LoVo (cell line): ENCODE measurements at regions not wholly inside any gene's neighbourhood (a gene's known extent, or its start where the extent isn't known, plus 50 kb on each side); places are given as distances from the start of the nearest gene placed in this dataset.
"Not testable (repeated sequence)": the region's sequence is repeated elsewhere in the genome, so short reads cannot be mapped to it uniquely, and the experiment has no call there.

ENCODE experiments used
- DNase-seq: peaks from one replicate; pipeline ENCODE4 v3.0.0-alpha.2; 2016; ENCODE audit warnings: low spot score

DNA sequence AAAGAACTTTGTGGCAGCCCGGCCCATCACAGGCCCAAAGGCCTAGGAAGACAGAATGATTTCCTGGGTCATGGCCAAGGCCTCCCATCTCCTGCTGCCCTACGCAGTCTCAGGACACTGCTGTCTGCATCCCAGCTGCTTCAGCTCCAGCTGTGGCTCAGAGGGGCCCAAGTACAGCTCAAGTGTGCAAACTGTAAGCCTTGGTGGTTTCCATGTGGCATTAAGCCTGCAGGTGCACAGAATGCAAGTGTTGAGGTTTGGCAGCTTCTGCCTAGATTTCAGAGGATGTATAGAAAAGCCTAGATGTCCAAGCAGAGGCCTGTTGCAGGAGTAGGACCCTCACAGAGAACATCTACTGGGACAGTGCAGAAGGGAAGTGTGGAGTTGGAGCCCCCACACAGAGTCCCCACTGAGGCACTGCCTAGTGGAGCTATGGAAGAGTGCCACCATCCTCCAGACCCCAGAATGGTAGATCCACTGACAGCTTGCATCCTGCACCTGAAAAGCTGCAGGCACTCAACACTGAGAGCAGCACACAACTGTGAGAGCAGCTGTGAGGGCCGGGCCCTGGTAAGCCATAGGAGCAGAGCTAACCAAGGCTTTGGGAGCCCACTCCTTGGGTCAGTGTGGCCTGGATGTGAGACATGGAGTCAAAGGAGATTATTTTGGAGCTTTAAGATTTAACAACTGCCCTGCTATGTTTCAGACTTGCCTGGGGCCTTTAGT lies 208.2 kb upstream of the CMC1 start:
- no peak for DNase-seq

- DNase-seq: no peak
Observed at GRCh38 chr3:28036599-28037575, 204.5 kb upstream of the CMC1 start.

- DNase-seq: no peak
Observed at GRCh38 chr3:28039234-28039633, 202.2 kb upstream of the CMC1 start.

DNA sequence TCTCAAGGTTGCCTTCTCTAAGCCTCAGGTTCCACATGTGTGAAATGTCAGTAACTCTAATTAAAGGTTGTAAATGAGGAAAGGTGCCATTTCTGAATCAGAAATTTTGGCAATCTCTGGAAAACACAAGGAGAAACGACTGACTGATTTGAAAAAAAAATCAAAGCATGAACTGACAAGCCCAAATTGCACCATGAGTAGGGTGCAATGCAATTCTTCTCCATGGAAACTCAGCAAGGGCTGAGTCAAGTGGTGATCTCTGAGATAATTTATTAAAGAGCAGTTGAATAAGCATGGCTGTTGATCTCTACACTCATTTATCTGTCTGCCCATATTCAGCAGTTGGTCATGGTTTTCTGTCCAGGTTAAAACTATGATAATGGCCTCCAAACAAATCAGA lies 201.6 kb upstream of the CMC1 start:
- no peak for DNase-seq

DNA sequence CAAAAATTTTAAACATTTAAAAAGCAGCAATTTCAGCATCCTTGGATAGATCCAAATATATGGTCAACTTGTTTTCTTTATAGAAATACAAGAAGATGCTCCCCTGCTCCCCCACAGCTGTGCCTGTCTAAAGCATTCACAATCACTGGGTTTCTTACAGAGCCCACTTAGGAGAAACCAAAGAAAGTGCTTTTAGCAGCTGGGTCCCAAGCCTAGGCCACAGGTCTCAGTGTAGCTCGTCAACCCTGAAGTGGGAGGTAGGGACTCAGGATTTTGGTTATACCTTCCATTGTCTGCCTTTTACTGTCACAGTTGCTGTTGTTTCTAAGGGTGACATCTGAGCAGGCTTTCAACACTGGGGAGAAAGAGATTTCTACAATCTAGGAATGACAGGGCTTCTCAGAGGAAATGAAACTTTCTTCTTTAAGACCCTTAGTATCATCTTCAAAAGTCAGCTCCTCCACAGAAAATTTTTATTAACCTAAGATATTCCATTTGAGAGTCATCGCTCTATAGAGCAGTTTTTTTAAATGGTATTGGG lies 199.3 kb upstream of the CMC1 start:
- no peak for DNase-seq

GRCh38 chr3:28042707-28043106 lies 198.7 kb upstream of the CMC1 start:
- DNase-seq: no peak

DNA sequence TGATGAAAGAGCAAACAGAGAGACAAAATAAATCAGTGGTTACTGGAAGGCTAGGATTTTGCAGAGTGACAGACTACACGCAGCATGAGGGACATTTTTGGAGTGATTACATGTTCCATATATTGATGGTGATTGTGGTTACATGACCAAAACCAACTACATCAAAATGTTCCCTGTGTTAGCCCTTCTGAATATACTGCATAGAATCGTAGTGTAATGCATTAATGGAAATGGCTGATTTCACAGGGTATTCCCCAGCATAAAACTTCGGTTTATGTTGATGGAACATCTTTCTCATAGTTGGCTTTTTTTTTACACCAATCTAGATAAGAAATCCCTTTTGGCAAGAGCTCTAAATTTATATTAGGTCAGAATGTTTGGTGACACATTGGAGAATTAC lies 191.3 kb upstream of the CMC1 start:
- DNase-seq: no peak

GRCh38 chr3:28050885-28051284 lies 190.5 kb upstream of the CMC1 start:
- peak; percentile 82 for DNase-seq

GRCh38 chr3:28053759-28054158 lies 187.7 kb upstream of the CMC1 start:
- DNase-seq: peak; percentile 55

GRCh38 chr3:28056806-28057205 lies 184.6 kb upstream of the CMC1 start:
- no peak for DNase-seq

DNA sequence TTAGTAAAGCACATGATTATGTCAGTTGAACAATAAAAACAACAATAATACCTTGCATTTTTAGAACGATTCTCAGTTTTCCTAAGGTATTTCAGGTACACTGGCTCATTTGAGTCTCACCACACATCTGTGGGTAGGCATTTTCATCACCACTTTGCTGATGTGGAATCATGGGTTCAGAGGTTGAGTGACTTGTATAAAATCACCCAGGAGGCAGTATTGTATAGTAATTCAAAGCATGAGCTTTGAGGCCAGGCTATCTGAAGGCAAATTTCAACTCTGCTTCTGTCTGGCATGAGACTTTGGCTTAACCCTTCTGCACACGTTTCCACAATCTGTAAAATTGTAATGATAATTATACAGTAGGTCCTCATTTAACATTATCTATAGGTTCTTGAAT lies 183.9 kb upstream of the CMC1 start:
- DNase-seq: no peak

GRCh38 chr3:28059199-28059598 lies 182.2 kb upstream of the CMC1 start:
- DNase-seq: not testable (repeated sequence)

GRCh38 chr3:28066020-28066419 lies 175.4 kb upstream of the CMC1 start:
- DNase-seq: no peak

DNA sequence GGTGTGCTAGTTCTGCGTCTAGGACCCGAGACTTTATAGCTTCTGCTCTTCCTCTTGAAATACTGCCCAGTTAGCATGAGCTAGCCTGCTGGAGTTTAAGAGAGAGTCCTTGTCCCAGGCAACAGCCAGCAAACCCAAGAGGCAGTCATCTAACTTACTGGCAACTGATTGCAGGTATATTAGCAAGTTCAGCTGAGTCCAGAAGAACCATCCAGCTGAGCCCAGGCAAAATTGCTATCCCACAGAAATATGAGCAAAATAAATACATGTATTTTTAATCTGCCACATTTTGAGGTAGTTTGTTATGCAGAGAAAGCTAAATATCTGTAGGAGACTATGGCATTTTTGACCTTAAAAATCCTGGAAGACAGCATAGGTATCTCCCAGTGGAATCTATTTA lies 174.4 kb upstream of the CMC1 start:
- no peak for DNase-seq

DNA sequence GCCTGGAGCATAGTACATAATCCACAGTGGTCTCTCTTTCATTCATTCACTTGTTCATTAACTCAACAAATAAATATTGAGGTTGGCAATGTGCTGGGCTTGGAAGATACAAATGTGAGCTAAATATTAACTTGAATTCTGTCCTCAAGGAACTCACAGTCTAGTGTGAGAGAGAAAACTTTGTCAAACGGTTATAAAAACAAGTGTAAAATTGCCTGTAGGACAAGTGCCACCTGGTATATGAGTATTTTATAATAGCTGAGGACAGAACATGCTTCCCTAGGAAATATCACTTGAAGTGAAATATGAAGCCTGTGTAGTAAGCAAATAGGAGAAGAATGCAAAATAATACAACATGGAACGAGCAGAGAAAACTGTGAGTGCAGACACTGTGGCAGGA lies 173.1 kb upstream of the CMC1 start:
- DNase-seq: no peak

- DNase-seq: no peak
Observed at GRCh38 chr3:28069438-28069837, 172.0 kb upstream of the CMC1 start.

GRCh38 chr3:28076246-28076645 lies 165.2 kb upstream of the CMC1 start:
- DNase-seq: no peak

- DNase-seq: no peak
Observed at GRCh38 chr3:28077572-28077971, 163.8 kb upstream of the CMC1 start.

- DNase-seq: no peak
Observed at GRCh38 chr3:28078536-28078935, 162.9 kb upstream of the CMC1 start.

GRCh38 chr3:28080716-28081115 lies 160.7 kb upstream of the CMC1 start:
- no peak for DNase-seq

DNA sequence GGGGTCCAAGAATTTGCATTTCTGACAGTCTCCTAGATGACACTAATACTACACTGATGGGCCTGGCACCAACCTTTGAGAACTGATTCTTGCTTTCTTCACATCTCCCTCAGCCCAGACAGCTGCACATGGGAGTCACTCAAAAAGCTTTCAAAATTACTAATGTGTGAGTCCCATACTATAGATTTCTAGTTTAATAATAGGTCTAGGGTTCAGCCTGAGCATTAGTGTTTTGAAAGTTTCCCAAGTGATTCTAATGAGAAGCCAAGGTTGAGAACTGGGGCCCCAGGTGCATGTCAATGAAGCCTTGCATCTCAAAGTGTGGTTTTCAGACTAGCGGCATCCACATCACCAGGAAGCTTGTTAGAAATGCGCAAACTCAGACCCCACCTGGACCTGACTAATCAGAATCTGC lies 159.9 kb upstream of the CMC1 start:
- no peak for DNase-seq

GRCh38 chr3:28087591-28087990 lies 153.8 kb upstream of the CMC1 start:
- DNase-seq: no peak
